CD14-positive monocyte (primary cell): ENCODE measurements at regions not wholly inside any gene's neighbourhood (a gene's known extent, or its start where the extent isn't known, plus 50 kb on each side); places are given as distances from the start of the nearest gene placed in this dataset.

ENCODE experiments used
- DNase-seq, 3 donors: peaks; one replicate each; pipeline ENCODE4 v3.0.0-alpha.2; 2011 to 2022
- H2AFZ ChIP-seq: 2 replicates; pipeline ENCODE4 v1.6.0; 2012; ENCODE audit warnings: mild to moderate bottlenecking, low read depth, low read length, inconsistent platforms; ENCODE audit not compliant: insufficient read depth, poor library complexity, severe bottlenecking
- H3K27ac ChIP-seq, 2 donors: 1 replicate in 1 of 2; 2 replicates in 1 of 2; pipeline ENCODE4 v1.5.1; 2012 to 2013; ENCODE audit warnings: low read length in 2 of 2, control low read depth in 1 of 2, inconsistent platforms in 1 of 2, low read depth in 1 of 2, mild to moderate bottlenecking in 1 of 2
- H3K27me3 ChIP-seq, 2 donors: one replicate each; pipeline versions ENCODE4 v1.6.0 to v1.6.1; 2011 to 2013; ENCODE audit warnings: low read length in 2 of 2; ENCODE audit not compliant: control insufficient read depth in 2 of 2, insufficient read depth in 2 of 2
- H3K36me3 ChIP-seq, 2 donors: replicated peaks in 1 of 2; 1 replicate in 1 of 2; 2 replicates in 1 of 2; pipeline versions ENCODE4 v1.5.1 to v1.6.1; 2012 to 2013; ENCODE audit warnings: low read length in 2 of 2, control low read depth in 1 of 2, inconsistent platforms in 1 of 2, mild to moderate bottlenecking in 1 of 2; ENCODE audit not compliant: insufficient read depth in 2 of 2, control insufficient read depth in 1 of 2
- H3K4me1 ChIP-seq, 2 donors: 1 replicate in 1 of 2; 2 replicates in 1 of 2; pipeline versions ENCODE4 v1.5.1 to v1.6.1; 2012 to 2013; ENCODE audit warnings: low read length in 2 of 2, control low read depth in 1 of 2, inconsistent platforms in 1 of 2, mild to moderate bottlenecking in 1 of 2, moderate library complexity in 1 of 2; ENCODE audit not compliant: insufficient read depth in 2 of 2, control insufficient read depth in 1 of 2
- H3K4me2 ChIP-seq: replicated peaks from 2 replicates; pipeline ENCODE3; 2012; ENCODE audit warnings: low read length, moderate library complexity, mild to moderate bottlenecking; ENCODE audit not compliant: poor library complexity, severe bottlenecking; ENCODE audit errors: extremely low read depth
- H3K4me3 ChIP-seq, 3 experiments: fragments of 200-600 bp in 1 of 3; sonication (generic) in 1 of 3; replicated peaks in 1 of 3; 1 replicate in 2 of 3; 2 replicates in 1 of 3; pipeline ENCODE4 v1.5.1; 2011 to 2013; ENCODE audit warnings: low read length in 3 of 3, mild to moderate bottlenecking in 3 of 3, control low read depth in 2 of 3, low read depth in 2 of 3, inconsistent platforms in 1 of 3, moderate library complexity in 1 of 3
- H3K79me2 ChIP-seq: 2 replicates; pipeline ENCODE4 v1.6.0; 2012; ENCODE audit warnings: mild to moderate bottlenecking, control low read depth, inconsistent platforms, low read length, moderate library complexity; ENCODE audit not compliant: insufficient read depth
- H3K9ac ChIP-seq: 2 replicates; pipeline ENCODE4 v1.6.0; 2017; ENCODE audit warnings: low read length, mild to moderate bottlenecking; ENCODE audit not compliant: insufficient read depth, poor library complexity, severe bottlenecking
- H3K9me3 ChIP-seq, 2 donors: replicated peaks in 1 of 2; 1 replicate in 1 of 2; 2 replicates in 1 of 2; pipeline versions ENCODE4 v1.5.1 to v1.6.1; 2012 to 2013; ENCODE audit warnings: low read length in 2 of 2, control low read depth in 1 of 2; ENCODE audit not compliant: control insufficient read depth in 1 of 2, insufficient read depth in 1 of 2
- H4K20me1 ChIP-seq: 2 replicates; pipeline ENCODE4 v1.6.0; 2012; ENCODE audit warnings: mild to moderate bottlenecking, low read length, control low read depth, moderate library complexity; ENCODE audit not compliant: insufficient read depth
- H3K27ac Mint-ChIP-seq, 7 donors: one replicate each; pipeline ENCODE4 v1.8.0; 2020; ENCODE audit warnings: mild to moderate bottlenecking in 7 of 7, mixed read lengths in 7 of 7, moderate library complexity in 6 of 7, inconsistent platforms in 2 of 7
- H3K27me3 Mint-ChIP-seq, 3 donors: one replicate each; pipeline ENCODE4 v1.8.0; 2021 to 2022; ENCODE audit warnings: low read depth in 3 of 3, mild to moderate bottlenecking in 3 of 3, mixed read lengths in 3 of 3, moderate library complexity in 3 of 3, inconsistent platforms in 1 of 3
- H3K36me3 Mint-ChIP-seq, 2 donors: one replicate each; pipeline ENCODE4 v1.8.0; 2020; ENCODE audit warnings: mixed read lengths in 2 of 2, inconsistent platforms in 1 of 2, mild to moderate bottlenecking in 1 of 2
- H3K4me1 Mint-ChIP-seq: one replicate; pipeline ENCODE4 v1.8.0; 2020; ENCODE audit warnings: mild to moderate bottlenecking, mixed read lengths
- H3K4me3 Mint-ChIP-seq, 2 donors: one replicate each; pipeline ENCODE4 v1.8.0; 2020; ENCODE audit warnings: mild to moderate bottlenecking in 2 of 2, mixed read lengths in 2 of 2, moderate library complexity in 1 of 2
- H3K9me3 Mint-ChIP-seq, 7 donors: one replicate each; pipeline ENCODE4 v1.8.0; 2020 to 2022; ENCODE audit warnings: mixed read lengths in 7 of 7, mild to moderate bottlenecking in 6 of 7, moderate library complexity in 6 of 7, inconsistent platforms in 2 of 7
- CTCF ChIP-seq: fragments of 200-600 bp; IDR thresholded peaks from one replicate; pipeline ENCODE4 v1.8.0; 2022; ENCODE audit warnings: antibody characterized with exemption, mild to moderate bottlenecking
- WGBS: methylation state at CpG from one replicate; pipeline ENCODE4 v1.1.5; 2013; ENCODE audit warnings: missing lambda C conversion rate; ENCODE audit not compliant: insufficient coverage; 5-methylcytosine and 5-hydroxymethylcytosine counted together
- intact Hi-C, 2 donors: fragments of 100-400 bp; cut with micrococcal nuclease; formaldehyde crosslinking; loops; one replicate each; pipeline versions ENCODE4 v1.15.0 to v1.15.1; 2023

GRCh38 chr6:22766979-22767378 lies 197.6 kb downstream of the HDGFL1 start:
- H4K20me1 ChIP-seq, result no peaks in the 10 kb centered on the region
- no peak overlapping the region for H3K4me3 ChIP-seq
- H3K4me2 ChIP-seq, result no peak overlapping the region
- no peaks in the 10 kb centered on the region for H3K27me3 ChIP-seq
- H2AFZ ChIP-seq, result no peak overlapping the region
- Mint-ChIP-seq H3K36me3 (no peaks in the 10 kb centered on the region), H3K27me3 (no peaks in the 10 kb centered on the region), H3K27ac (no peak overlapping the region), H3K9me3 (peaks cover 0 to 8% (median 3%) of the 10 kb centered on the region in 7 donors), H3K4me1 (no peaks in the 10 kb centered on the region), H3K4me3 (no peak overlapping the region)
- intact Hi-C loops, result no loop called here
- no peak for TF ChIP-seq CTCF
- WGBS, result no CpG with 5 or more reads among the region's 4 CpGs
- DNase-seq, result no peak
- no peak overlapping the region for H3K27ac ChIP-seq
- no peaks in the 10 kb centered on the region for H3K79me2 ChIP-seq
- no peaks in the 10 kb centered on the region for H3K36me3 ChIP-seq
- H3K4me1 ChIP-seq, result no peaks in the 10 kb centered on the region
- H3K9ac ChIP-seq, result no peak overlapping the region
- no peaks in the 10 kb centered on the region for H3K9me3 ChIP-seq

- Histone ChIP-seq H4K20me1 (no peaks in the 10 kb centered on the region), H3K36me3 (no peaks in the 10 kb centered on the region), H3K9ac (no peak overlapping the region), H3K27me3 (no peaks in the 10 kb centered on the region), H3K4me2 (no peak overlapping the region), H3K79me2 (no peaks in the 10 kb centered on the region), H3K4me3 (no peak overlapping the region), H3K4me1 (no peaks in the 10 kb centered on the region), H2AFZ (no peak overlapping the region), H3K27ac (no peak overlapping the region), H3K9me3 (no peaks in the 10 kb centered on the region)
- no peaks in the 10 kb centered on the region for H3K36me3 Mint-ChIP-seq
- intact Hi-C loops, result no loop called here
- no CpG with 5 or more reads among the region's 1 CpG for WGBS
- peaks cover 0 to 8% (median 3%) of the 10 kb centered on the region in 7 donors for H3K9me3 Mint-ChIP-seq
- DNase-seq, result no peak
- no peak overlapping the region for H3K27ac Mint-ChIP-seq
- no peaks in the 10 kb centered on the region for H3K4me1 Mint-ChIP-seq
- H3K27me3 Mint-ChIP-seq, result no peaks in the 10 kb centered on the region
- H3K4me3 Mint-ChIP-seq, result no peak overlapping the region
- TF ChIP-seq CTCF, result no peak
Measured at GRCh38 chr6:22770054-22770453, 200.7 kb downstream of the HDGFL1 start.
